ENCODE measurements at regions not wholly inside any gene's neighbourhood (a gene's known extent, or its start where the extent isn't known, plus 50 kb on each side); places are given as distances from the start of the nearest gene placed in this dataset.

- Histone ChIP-seq H4K5ac (ENCODE audit: low read length) (no peak overlapping the region), H2AK5ac (ENCODE audit: low read length) (no peak overlapping the region), H3K18ac (ENCODE audit: low read length) (no peak overlapping the region), H3K56ac (ENCODE audit: low read length) (no peak overlapping the region), H4K8ac (ENCODE audit: low read depth, low read length) (no peak overlapping the region), H3K27me3 (ENCODE audit: insufficient read depth, low read length, poor library complexity) (no peaks in the 10 kb centered on the region), H2BK120ac (ENCODE audit: low read depth, low read length) (no peak overlapping the region), H3K23ac (ENCODE audit: low read length) (no peak overlapping the region), H3K79me2 (ENCODE audit: control insufficient read depth, insufficient read depth, low read length) (no peaks in the 10 kb centered on the region), H3K27ac (ENCODE audit: low read depth, low read length) (no peak overlapping the region), H3K4me2 (ENCODE audit: low read length) (no peak overlapping the region), H3K4me3 (ENCODE audit: low read length) (no peak overlapping the region), H3K36me3 (ENCODE audit: control insufficient read depth, insufficient read depth, low read length) (no peaks in the 10 kb centered on the region), H3K4ac (ENCODE audit: low read depth, low read length) (no peak overlapping the region), H3K79me1 (ENCODE audit: low read length) (no peaks in the 10 kb centered on the region), H3K9ac (ENCODE audit: low read length) (no peak overlapping the region), H2BK5ac (ENCODE audit: low read length) (no peak overlapping the region), H3K4me1 (ENCODE audit: control insufficient read depth, low read depth, low read length) (no peaks in the 10 kb centered on the region), H2BK15ac (replicated peaks; ENCODE audit: low read depth) (no peak overlapping the region)
- no CpG with 5 or more reads among the region's 2 CpGs for WGBS (ENCODE audit: extremely low coverage, insufficient coverage, low lambda C conversion rate)
- DNase-seq: no peak
Observed at GRCh38 chr4:177671845-177672244, 229.6 kb upstream of the AGA start.

- Histone ChIP-seq H3K4ac (ENCODE audit: low read depth, low read length) (no peak overlapping the region), H3K9ac (ENCODE audit: low read length) (no peak overlapping the region), H3K4me1 (ENCODE audit: control insufficient read depth, low read depth, low read length) (no peaks in the 10 kb centered on the region), H3K79me1 (ENCODE audit: low read length) (no peaks in the 10 kb centered on the region), H2AK5ac (ENCODE audit: low read length) (no peak overlapping the region), H3K4me3 (ENCODE audit: low read length) (no peak overlapping the region), H4K8ac (ENCODE audit: low read depth, low read length) (no peak overlapping the region), H2BK120ac (ENCODE audit: low read depth, low read length) (no peak overlapping the region), H3K56ac (ENCODE audit: low read length) (no peak overlapping the region), H2BK5ac (ENCODE audit: low read length) (no peak overlapping the region), H3K18ac (ENCODE audit: low read length) (no peak overlapping the region), H4K5ac (ENCODE audit: low read length) (no peak overlapping the region), H3K27ac (ENCODE audit: low read depth, low read length) (no peak overlapping the region), H3K27me3 (ENCODE audit: insufficient read depth, low read length, poor library complexity) (no peaks in the 10 kb centered on the region), H3K4me2 (ENCODE audit: low read length) (no peak overlapping the region), H2BK15ac (replicated peaks; ENCODE audit: low read depth) (no peak overlapping the region), H3K79me2 (ENCODE audit: control insufficient read depth, insufficient read depth, low read length) (no peaks in the 10 kb centered on the region), H3K36me3 (ENCODE audit: control insufficient read depth, insufficient read depth, low read length) (no peaks in the 10 kb centered on the region), H3K23ac (ENCODE audit: low read length) (no peak overlapping the region)
- peak; percentile 20 for DNase-seq
- WGBS (ENCODE audit: extremely low coverage, insufficient coverage, low lambda C conversion rate): no CpG with 5 or more reads among the region's 3 CpGs
Observed at GRCh38 chr4:177673985-177674489, 231.8 kb upstream of the AGA start.

DNA sequence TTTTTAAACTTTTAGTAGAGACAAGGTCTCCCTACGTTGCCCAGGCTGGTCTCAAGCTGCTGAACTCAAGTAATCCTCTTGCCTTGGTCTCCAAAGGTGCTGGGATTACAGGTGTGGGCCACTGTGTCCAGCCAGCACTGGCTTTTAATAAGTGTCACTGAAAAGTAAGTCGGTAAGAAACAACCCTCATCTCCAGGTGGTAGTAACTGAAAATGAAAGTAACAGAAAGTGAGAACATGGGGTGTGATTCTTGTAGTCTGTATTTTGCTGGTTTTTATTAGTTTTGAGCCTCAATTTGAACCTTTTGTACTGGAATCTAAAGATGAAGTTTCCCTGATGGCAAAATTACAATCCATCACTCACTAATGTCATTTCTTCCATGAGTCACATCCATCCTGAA is 238.1 kb upstream of the AGA start:
- Histone ChIP-seq H3K56ac (ENCODE audit: low read length) (no peak overlapping the region), H3K79me2 (ENCODE audit: control insufficient read depth, insufficient read depth, low read length) (no peaks in the 10 kb centered on the region), H4K5ac (ENCODE audit: low read length) (no peak overlapping the region), H2BK15ac (replicated peaks; ENCODE audit: low read depth) (no peak overlapping the region), H3K79me1 (ENCODE audit: low read length) (no peaks in the 10 kb centered on the region), H2BK120ac (ENCODE audit: low read depth, low read length) (no peak overlapping the region), H3K18ac (ENCODE audit: low read length) (no peak overlapping the region), H3K27ac (ENCODE audit: low read depth, low read length) (no peak overlapping the region), H3K4me2 (ENCODE audit: low read length) (no peak overlapping the region), H3K4me3 (ENCODE audit: low read length) (no peak overlapping the region), H3K9ac (ENCODE audit: low read length) (no peak overlapping the region), H3K23ac (ENCODE audit: low read length) (no peak overlapping the region), H4K8ac (ENCODE audit: low read depth, low read length) (no peak overlapping the region), H3K27me3 (ENCODE audit: insufficient read depth, low read length, poor library complexity) (no peaks in the 10 kb centered on the region), H3K4me1 (ENCODE audit: control insufficient read depth, low read depth, low read length) (no peaks in the 10 kb centered on the region), H2AK5ac (ENCODE audit: low read length) (no peak overlapping the region), H2BK5ac (ENCODE audit: low read length) (no peak overlapping the region), H3K36me3 (ENCODE audit: control insufficient read depth, insufficient read depth, low read length) (no peaks in the 10 kb centered on the region), H3K4ac (ENCODE audit: low read depth, low read length) (no peak overlapping the region)
- WGBS (ENCODE audit: extremely low coverage, insufficient coverage, low lambda C conversion rate): no CpG with 5 or more reads among the region's 2 CpGs
- DNase-seq: no peak

GRCh38 chr4:177681902-177682301 is 239.7 kb upstream of the AGA start:
- Histone ChIP-seq H3K4me2 (ENCODE audit: low read length) (no peak overlapping the region), H3K79me2 (ENCODE audit: control insufficient read depth, insufficient read depth, low read length) (no peaks in the 10 kb centered on the region), H3K23ac (ENCODE audit: low read length) (no peak overlapping the region), H3K18ac (ENCODE audit: low read length) (no peak overlapping the region), H3K56ac (ENCODE audit: low read length) (no peak overlapping the region), H2BK5ac (ENCODE audit: low read length) (no peak overlapping the region), H3K27me3 (ENCODE audit: insufficient read depth, low read length, poor library complexity) (no peaks in the 10 kb centered on the region), H2BK120ac (ENCODE audit: low read depth, low read length) (no peak overlapping the region), H4K8ac (ENCODE audit: low read depth, low read length) (no peak overlapping the region), H2BK15ac (replicated peaks; ENCODE audit: low read depth) (no peak overlapping the region), H3K4me1 (ENCODE audit: control insufficient read depth, low read depth, low read length) (no peaks in the 10 kb centered on the region), H3K79me1 (ENCODE audit: low read length) (no peaks in the 10 kb centered on the region), H3K4me3 (ENCODE audit: low read length) (no peak overlapping the region), H3K4ac (ENCODE audit: low read depth, low read length) (no peak overlapping the region), H4K5ac (ENCODE audit: low read length) (no peak overlapping the region), H2AK5ac (ENCODE audit: low read length) (no peak overlapping the region), H3K9ac (ENCODE audit: low read length) (no peak overlapping the region), H3K27ac (ENCODE audit: low read depth, low read length) (no peak overlapping the region), H3K36me3 (ENCODE audit: control insufficient read depth, insufficient read depth, low read length) (no peaks in the 10 kb centered on the region)
- WGBS (ENCODE audit: extremely low coverage, insufficient coverage, low lambda C conversion rate): no CpG with 5 or more reads among the region's 1 CpG
- no peak for DNase-seq

GRCh38 chr4:177687117-177687516 is 244.9 kb upstream of the AGA start:
- H3K56ac ChIP-seq (ENCODE audit: low read length): no peak overlapping the region
- no peak overlapping the region for H4K8ac ChIP-seq (ENCODE audit: low read depth, low read length)

DNA sequence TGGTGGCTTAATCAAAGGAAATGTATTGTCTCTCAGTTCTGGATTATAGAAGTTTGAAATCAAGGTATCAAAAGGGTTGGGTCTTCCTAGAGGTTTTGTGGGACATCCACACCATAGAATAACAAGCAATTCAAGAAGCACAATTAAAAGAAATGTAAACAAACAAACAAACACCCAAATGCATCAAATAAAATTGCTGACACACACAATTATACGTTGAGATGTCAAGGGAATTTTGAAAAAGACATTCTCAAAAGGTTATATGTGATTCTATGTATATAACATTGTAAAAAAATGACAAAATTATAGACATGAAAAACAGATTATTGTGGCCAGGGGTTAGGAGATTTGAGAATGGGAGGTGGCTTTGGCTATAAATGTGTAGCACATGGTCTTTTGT is 250.7 kb upstream of the AGA start:
- Histone ChIP-seq H3K79me2 (ENCODE audit: control insufficient read depth, insufficient read depth, low read length) (no peaks in the 10 kb centered on the region), H2AK5ac (ENCODE audit: low read length) (no peak overlapping the region), H4K5ac (ENCODE audit: low read length) (no peak overlapping the region), H2BK120ac (ENCODE audit: low read depth, low read length) (no peak overlapping the region), H3K27ac (ENCODE audit: low read depth, low read length) (no peak overlapping the region), H3K4me1 (ENCODE audit: control insufficient read depth, low read depth, low read length) (no peaks in the 10 kb centered on the region), H3K56ac (ENCODE audit: low read length) (no peak overlapping the region), H2BK15ac (replicated peaks; ENCODE audit: low read depth) (no peak overlapping the region), H3K4ac (ENCODE audit: low read depth, low read length) (no peak overlapping the region), H3K18ac (ENCODE audit: low read length) (no peak overlapping the region), H3K4me3 (ENCODE audit: low read length) (no peak overlapping the region), H3K27me3 (ENCODE audit: insufficient read depth, low read length, poor library complexity) (no peaks in the 10 kb centered on the region), H3K79me1 (ENCODE audit: low read length) (no peaks in the 10 kb centered on the region), H3K4me2 (ENCODE audit: low read length) (no peak overlapping the region), H4K8ac (ENCODE audit: low read depth, low read length) (no peak overlapping the region), H2BK5ac (ENCODE audit: low read length) (no peak overlapping the region), H3K23ac (ENCODE audit: low read length) (no peak overlapping the region), H3K36me3 (ENCODE audit: control insufficient read depth, insufficient read depth, low read length) (no peaks in the 10 kb centered on the region), H3K9ac (ENCODE audit: low read length) (no peak overlapping the region)
- WGBS (ENCODE audit: extremely low coverage, insufficient coverage, low lambda C conversion rate): no CpG with 5 or more reads among the region's 1 CpG
- no peak for DNase-seq

More at GRCh38 chr4:177687117-177687516, 244.9 kb upstream of the AGA start:
- no peaks in the 10 kb centered on the region for H3K4me1 ChIP-seq (ENCODE audit: control insufficient read depth, low read depth, low read length)
- no peak overlapping the region for H3K18ac ChIP-seq (ENCODE audit: low read length)
- no peaks in the 10 kb centered on the region for H3K36me3 ChIP-seq (ENCODE audit: control insufficient read depth, insufficient read depth, low read length)
- no peak overlapping the region for H2BK5ac ChIP-seq (ENCODE audit: low read length)
- H3K4ac ChIP-seq (ENCODE audit: low read depth, low read length): no peak overlapping the region
- no peak overlapping the region for H3K4me2 ChIP-seq (ENCODE audit: low read length)
- H3K23ac ChIP-seq (ENCODE audit: low read length): no peak overlapping the region
- H3K27me3 ChIP-seq (ENCODE audit: insufficient read depth, low read length, poor library complexity): no peaks in the 10 kb centered on the region
- H2AK5ac ChIP-seq (ENCODE audit: low read length): no peak overlapping the region
- no peaks in the 10 kb centered on the region for H3K79me2 ChIP-seq (ENCODE audit: control insufficient read depth, insufficient read depth, low read length)
- no peak overlapping the region for H4K5ac ChIP-seq (ENCODE audit: low read length)
- DNase-seq: no peak
- no peak overlapping the region for H2BK120ac ChIP-seq (ENCODE audit: low read depth, low read length)
- H3K79me1 ChIP-seq (ENCODE audit: low read length): no peaks in the 10 kb centered on the region
- H3K27ac ChIP-seq (ENCODE audit: low read depth, low read length): no peak overlapping the region
- no peak overlapping the region for H3K4me3 ChIP-seq (ENCODE audit: low read length)
- no peak overlapping the region for H3K9ac ChIP-seq (ENCODE audit: low read length)
- H2BK15ac ChIP-seq (replicated peaks; ENCODE audit: low read depth): no peak overlapping the region

Data from mesendoderm (in vitro differentiated cells).